Kidney (tissue), 13 donors: ENCODE measurements at regions not wholly inside any gene's neighbourhood (a gene's known extent, or its start where the extent isn't known, plus 50 kb on each side); places are given as distances from the start of the nearest gene placed in this dataset.

Experiments
- DNase-seq, 5 donors: peaks; one replicate each; pipeline ENCODE4 v3.0.0-alpha.2; 2013 to 2020
- FAIRE-seq: peaks from 2 replicates; lab custom pipeline; 2012; peaks lifted over from hg19 to GRCh38; lab: Jason Lieb, UNC
- H3K27ac ChIP-seq, 2 donors: one replicate each; pipeline ENCODE4 v1.7.0; 2013; ENCODE audit warnings: low read depth in 2 of 2, low read length in 2 of 2, inconsistent platforms in 1 of 2
- H3K27me3 ChIP-seq: one replicate; pipeline ENCODE4 v1.7.1; 2013; ENCODE audit warnings: low read length, inconsistent platforms; ENCODE audit not compliant: control insufficient read depth, insufficient read depth
- H3K36me3 ChIP-seq, 3 donors: one replicate each; pipeline versions ENCODE4 v1.7.0 to v1.7.1; 2013; ENCODE audit warnings: low read length in 3 of 3, control low read depth in 1 of 3, inconsistent platforms in 1 of 3; ENCODE audit not compliant: insufficient read depth in 3 of 3, control insufficient read depth in 2 of 3
- H3K4me1 ChIP-seq, 3 donors: one replicate each; pipeline versions ENCODE4 v1.7.0 to v1.7.1; 2013; ENCODE audit warnings: low read length in 3 of 3, inconsistent platforms in 1 of 3, low read depth in 1 of 3; ENCODE audit not compliant: control insufficient read depth in 2 of 3, insufficient read depth in 2 of 3
- H3K4me3 ChIP-seq, 3 donors: one replicate each; pipeline versions ENCODE4 v1.7.0 to v1.8.1; 2013; ENCODE audit warnings: low read length in 3 of 3, control low read depth in 1 of 3, inconsistent platforms in 1 of 3
- H3K9ac ChIP-seq, 3 donors: one replicate each; pipeline versions ENCODE4 v1.7.0 to v1.7.1; 2013; ENCODE audit warnings: low read length in 3 of 3, control low read depth in 1 of 3, inconsistent platforms in 1 of 3
- H3K9me3 ChIP-seq, 3 donors: one replicate each; pipeline versions ENCODE4 v1.7.0 to v1.7.1; 2013; ENCODE audit warnings: low read length in 3 of 3, control low read depth in 1 of 3, inconsistent platforms in 1 of 3; ENCODE audit not compliant: control insufficient read depth in 2 of 3, insufficient read depth in 1 of 3
- CTCF ChIP-seq: IDR thresholded peaks from 3 replicates; pipeline ENCODE4 v1.5.1; 2012; ENCODE audit warnings: mild to moderate bottlenecking, moderate library complexity, borderline replicate concordance; ENCODE audit not compliant: insufficient read depth; ENCODE audit errors: extremely low read depth
- intact Hi-C: fragments of 100-400 bp; cut with DNase I; formaldehyde crosslinking; loops from one replicate; pipeline ENCODE4 v1.11.1; 2022
- donor health status: control.
- donor health status: control.
- donor health status: control.
- donor health status: control.
- donor health status: control.
- donor health status: DM: yes; HTN: yes; CAD: no.
- donor health status: Normal renal cell carcinoma (clear cell type).

DNA sequence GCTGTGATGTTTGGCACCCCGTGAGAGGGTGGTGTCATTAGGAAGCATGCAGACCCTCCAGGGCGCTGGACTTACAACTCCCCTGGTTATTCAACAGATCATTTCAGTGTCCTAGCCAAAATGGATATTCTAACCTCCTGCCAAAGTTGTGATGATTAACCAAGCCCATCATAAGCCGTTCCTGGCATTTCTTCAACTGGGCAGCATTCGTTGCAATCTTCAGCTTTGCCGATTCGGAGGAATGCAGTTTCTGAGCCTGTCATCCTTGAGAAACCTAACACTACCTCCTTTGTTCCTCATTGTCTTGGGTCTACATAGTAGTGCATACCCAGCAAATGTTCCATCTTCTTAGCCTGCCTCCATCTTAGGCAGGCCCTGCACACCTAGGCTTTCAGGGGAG is 79.2 kb upstream of the MAP3K4 start:
- no peak overlapping the region for H3K9ac ChIP-seq
- H3K36me3 ChIP-seq = no peaks in the 10 kb centered on the region
- DNase-seq (no peak), FAIRE-seq (no peak)
- H3K4me3 ChIP-seq = no peak overlapping the region
- H3K4me1 ChIP-seq = no peaks in the 10 kb centered on the region
- no peak overlapping the region for H3K27ac ChIP-seq
- intact Hi-C loops = no loop called here
- TF ChIP-seq CTCF = no peak
- no peaks in the 10 kb centered on the region for H3K27me3 ChIP-seq
- no peaks in the 10 kb centered on the region for H3K9me3 ChIP-seq

DNA sequence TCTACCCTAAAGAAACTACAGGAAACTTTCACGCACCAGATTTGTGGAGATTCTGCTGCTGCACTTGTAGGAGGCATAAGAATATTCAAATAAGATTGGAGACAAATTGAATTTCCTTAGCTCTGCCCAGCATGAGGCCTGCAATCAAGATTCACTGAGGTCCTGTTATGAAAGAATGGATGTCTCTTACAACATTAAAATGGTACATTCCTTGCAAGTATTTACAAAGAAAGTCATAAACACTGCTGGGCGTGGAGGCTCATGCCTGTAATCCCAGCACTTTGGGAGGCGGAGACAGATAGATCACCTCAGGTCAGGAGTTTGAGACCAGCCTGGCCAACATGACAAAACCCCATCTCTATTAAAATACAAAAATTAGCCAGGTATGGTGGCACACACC is 74.0 kb upstream of the MAP3K4 start:
- Histone ChIP-seq H3K9ac (no peak overlapping the region), H3K27ac (no peak overlapping the region), H3K27me3 (no peaks in the 10 kb centered on the region), H3K4me3 (no peak overlapping the region), H3K4me1 (peaks cover 0 to 2% (median 0%) of the 10 kb centered on the region in 3 donors), H3K36me3 (no peaks in the 10 kb centered on the region), H3K9me3 (no peaks in the 10 kb centered on the region)
- FAIRE-seq = no peak
- TF ChIP-seq CTCF = no peak
- no peak for DNase-seq
- intact Hi-C loops = no loop called here

GRCh38 chr6:160919723-160920440 is 71.7 kb upstream of the MAP3K4 start:
- no peaks in the 10 kb centered on the region for H3K27me3 ChIP-seq
- no peak overlapping the region for H3K4me3 ChIP-seq
- DNase-seq (peak in 1 of 5 donors; percentile 6), FAIRE-seq (peak; percentile 46)
- no peak overlapping the region for H3K9ac ChIP-seq
- no peak overlapping the region for H3K27ac ChIP-seq
- no peak for TF ChIP-seq CTCF
- H3K9me3 ChIP-seq = no peaks in the 10 kb centered on the region
- intact Hi-C loops = no loop called here
- H3K4me1 ChIP-seq = peaks cover 0 to 2% (median 0%) of the 10 kb centered on the region in 3 donors
- no peaks in the 10 kb centered on the region for H3K36me3 ChIP-seq
